DMS79 (cell line): ENCODE measurements at regions not wholly inside any gene's neighbourhood (a gene's known extent, or its start where the extent isn't known, plus 50 kb on each side); places are given as distances from the start of the nearest gene placed in this dataset.
"Not testable (repeated sequence)": the region's sequence is repeated elsewhere in the genome, so short reads cannot be mapped to it uniquely, and the experiment has no call there.

Experiments used
- DNase-seq: peaks from one replicate; lab custom pipeline; 2025; lab: John Stamatoyannopoulos, UW

DNA sequence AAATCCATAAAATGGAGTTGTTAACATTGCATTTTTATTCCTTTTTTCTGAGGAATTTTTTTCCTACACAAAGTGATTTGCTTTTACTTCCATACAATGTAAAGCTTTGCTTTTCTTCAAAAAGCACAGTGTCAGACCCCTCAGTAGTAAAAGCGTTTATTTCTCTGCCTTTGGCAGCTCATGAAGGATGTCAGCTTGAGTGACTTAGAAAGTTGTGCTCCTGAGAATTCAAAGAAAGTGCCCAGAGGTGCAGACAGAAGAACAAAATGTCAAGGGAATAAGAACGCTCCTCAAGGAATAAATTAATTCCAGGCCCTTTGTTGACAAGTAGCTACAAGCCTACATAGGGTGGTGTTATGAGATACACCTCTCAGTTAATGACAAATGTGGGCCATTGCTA lies 369.3 kb upstream of the ADARB2 start:
- DNase-seq = no peak

DNA sequence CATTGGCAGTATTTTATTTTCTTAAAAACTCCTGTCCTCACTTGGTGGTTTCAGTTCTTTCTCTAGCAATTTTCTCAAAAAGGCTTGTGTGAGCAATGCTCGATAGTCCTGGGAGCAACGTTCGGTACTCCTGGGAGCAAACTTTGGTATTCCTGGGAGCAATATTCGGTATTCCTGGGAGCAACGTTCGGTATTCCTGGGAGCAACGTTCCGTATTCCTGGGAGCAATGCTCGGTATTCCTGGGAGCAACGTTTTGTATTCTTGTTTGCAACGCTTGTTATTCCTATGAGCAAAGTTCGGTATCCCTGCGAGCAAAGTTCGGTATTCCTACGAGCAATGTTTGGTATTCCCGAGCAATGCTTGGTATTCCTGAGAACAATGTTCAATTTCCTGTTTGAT lies 362.0 kb upstream of the ADARB2 start:
- DNase-seq = no peak

DNA sequence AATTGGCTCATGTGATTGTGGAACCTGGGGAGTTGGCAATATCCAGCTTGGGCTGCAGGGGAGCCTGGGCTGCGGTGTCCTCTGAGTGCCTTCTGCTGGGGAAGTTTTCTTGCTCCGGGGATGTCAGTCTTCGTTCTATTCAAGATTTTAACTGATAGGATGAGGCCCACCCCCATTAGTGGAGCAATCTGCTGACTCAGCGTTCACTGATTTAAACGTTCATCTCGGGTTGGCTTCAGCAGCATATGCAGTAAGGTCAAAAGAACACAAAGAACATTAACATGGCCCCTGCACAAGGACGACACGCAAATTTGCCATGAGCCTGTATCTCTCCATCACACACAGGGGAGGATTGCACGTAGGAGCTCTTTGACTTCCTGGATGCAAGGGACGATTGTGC lies 360.6 kb upstream of the ADARB2 start:
- no peak for DNase-seq

DNA sequence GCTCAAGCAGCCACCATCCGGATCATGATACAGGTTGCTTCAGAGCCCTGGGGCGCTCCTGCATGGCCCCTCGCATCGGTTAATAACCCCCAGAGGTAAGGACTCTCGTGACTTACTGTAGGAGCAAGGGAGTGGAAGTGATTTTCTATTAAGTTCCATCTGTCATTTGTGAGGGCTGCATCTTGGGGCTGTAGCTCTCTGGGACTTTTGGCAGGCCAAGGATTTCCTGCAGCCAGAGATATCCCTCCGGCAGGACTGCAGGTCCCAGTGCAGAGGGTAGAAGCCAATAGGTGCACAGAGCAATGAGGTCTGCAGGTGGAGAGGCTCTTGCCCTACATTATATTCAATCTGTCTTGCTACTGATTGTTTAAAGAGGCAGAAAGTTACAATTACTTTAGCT lies 356.8 kb upstream of the ADARB2 start:
- no peak for DNase-seq

DNA sequence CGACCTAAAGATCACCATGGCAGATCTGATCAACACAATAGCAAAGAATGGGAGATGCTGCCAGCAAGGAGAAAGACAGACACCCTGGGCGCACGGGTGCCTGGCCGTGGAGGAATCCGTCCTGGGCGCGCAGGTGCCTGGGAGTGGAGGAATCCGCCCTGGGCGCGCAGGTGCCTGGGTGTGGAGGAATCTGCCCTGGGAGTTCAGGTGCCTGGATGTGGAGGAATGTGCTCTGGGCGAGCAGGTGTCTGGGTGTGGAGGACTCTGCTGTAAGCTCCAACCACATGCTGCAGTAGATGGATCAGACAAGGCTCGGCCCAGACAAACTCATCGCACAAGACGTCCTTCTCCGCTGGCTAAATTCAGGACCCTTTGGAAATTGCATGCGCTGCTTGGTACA lies 346.3 kb upstream of the ADARB2 start:
- no peak for DNase-seq

DNA sequence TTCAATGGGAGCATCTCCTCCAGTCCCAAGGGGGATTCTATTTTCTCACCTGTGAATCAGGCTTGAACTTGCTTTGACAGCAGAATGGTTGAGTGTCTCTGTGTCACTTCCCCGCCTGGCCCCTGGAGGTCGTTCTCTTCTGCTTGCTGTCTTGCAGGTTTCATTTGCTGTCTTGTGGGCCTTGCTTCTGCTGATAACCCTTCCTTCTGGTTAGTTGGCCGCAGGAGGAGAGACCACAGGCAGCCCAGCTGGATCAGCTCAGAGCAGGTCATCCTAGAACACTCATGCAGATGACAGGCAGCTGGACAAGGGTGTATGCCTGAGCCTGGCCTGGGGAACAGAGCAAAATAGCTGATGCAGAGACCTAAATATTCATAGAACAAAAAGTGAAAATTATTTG lies 344.2 kb upstream of the ADARB2 start:
- no peak for DNase-seq

DNA sequence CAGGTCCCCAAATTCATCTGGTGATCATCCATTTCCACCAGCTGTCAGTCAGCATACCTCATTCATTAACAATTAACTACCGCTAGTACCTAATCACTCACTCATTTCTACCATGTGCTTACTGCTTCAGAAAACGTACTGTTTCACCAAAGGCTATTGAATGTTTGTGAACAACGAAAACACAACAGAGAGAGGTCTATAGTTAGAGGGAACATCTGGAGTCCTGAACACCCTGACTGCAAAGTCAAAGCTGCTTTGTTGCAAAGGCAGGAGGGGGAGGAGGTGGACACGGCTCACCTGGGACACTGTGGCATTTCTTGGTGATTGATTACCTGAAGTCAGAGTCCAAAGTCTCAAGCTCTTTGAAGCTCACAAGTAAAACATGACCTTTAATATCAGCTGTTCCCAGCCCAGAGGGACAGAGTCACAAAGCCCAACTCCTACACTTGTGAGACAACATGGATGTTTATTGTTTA lies 342.3 kb upstream of the ADARB2 start:
- DNase-seq = no peak

DNA sequence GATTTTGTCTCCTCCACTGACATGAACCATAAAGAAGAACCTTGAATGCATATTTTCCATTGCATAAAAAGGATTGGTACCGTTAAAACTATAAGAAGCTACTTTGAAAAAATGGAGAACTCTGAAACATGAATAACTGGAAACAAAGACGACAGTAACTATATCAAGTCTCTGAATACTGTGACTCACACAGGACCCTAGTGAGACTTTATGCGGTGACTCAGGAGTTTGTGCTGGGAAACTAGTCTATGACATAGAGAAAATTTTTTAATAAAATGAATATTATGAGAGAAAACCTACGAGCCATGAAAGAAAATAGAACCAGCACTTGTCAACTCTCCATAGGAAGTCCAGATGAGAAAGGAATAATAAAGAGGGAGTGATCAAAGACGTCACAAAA lies 339.9 kb upstream of the ADARB2 start:
- no peak for DNase-seq

DNA sequence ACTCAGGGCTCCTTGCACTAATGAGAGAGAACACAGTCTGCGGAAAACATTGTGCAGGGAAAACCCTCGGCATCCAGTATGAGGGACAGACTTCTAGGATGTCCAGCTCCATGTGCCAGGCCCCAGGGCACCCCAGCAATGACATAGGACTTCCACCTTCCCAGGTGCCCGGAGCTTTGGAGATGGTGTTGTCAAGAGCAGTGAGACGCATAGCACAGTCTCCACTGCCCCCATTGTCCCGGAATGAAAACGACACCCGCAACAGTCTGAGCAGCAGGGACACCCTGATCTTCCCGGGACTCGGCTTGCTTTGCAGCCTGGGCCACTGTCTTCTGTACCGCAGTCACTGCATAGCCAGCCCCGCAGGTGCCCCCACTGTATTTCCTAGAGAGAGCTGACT lies 339.2 kb upstream of the ADARB2 start:
- no peak for DNase-seq

DNA sequence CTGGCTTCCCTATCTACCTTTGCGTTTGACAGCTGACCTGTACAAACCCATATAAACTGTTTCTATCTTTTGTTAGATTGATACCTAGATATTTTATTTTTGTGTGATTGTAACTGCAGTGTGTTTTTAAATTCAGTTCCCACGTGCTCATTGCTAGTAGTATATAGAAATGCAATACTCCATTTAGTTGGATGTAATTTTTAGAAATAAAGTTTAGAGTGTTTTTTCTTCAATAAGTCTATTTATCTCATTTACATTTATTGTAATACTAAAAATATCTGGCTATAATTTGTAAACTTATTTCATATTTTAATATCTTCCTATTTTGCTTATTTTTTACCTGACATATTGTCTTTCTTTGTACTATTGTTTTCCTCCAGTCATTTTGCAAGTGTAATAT lies 329.7 kb upstream of the ADARB2 start:
- no peak for DNase-seq

DNA sequence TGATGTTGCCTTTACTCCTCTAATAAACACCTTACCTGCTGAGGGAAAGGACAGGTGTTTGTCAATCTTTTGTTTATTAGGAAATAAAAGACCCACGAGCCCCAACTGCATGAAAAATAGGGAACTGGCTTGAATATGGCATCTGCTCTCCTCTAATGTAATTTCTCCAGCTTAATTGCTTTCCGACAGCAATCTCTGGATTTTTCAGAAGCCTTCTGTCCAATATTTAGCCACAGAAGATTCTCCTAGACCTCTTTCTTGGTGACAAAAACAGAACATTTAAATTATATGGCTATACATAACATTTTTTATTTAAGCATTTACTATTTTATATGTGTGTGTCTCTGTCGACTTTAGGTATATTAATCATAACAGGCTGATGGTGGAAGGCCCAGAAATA lies 317.4 kb upstream of the ADARB2 start:
- DNase-seq = no peak

DNA sequence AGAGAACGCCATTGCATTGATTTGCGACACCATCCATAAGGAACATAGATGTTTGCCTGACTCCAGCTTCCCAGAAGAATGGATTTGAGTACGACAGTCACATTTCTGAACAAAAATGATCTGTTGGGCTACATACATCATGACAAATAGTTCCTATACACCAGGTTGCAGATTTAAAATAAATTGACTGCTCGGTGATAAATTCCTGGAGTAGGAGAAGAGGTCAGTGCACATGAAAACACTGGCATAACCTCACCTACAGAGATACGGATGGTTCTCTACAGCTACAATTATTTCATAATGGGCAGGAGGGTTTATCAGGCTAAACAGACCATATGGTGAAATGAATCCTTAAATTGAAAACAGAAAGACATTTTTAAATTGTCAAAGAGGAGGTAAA lies 316.5 kb upstream of the ADARB2 start:
- DNase-seq = no peak

DNA sequence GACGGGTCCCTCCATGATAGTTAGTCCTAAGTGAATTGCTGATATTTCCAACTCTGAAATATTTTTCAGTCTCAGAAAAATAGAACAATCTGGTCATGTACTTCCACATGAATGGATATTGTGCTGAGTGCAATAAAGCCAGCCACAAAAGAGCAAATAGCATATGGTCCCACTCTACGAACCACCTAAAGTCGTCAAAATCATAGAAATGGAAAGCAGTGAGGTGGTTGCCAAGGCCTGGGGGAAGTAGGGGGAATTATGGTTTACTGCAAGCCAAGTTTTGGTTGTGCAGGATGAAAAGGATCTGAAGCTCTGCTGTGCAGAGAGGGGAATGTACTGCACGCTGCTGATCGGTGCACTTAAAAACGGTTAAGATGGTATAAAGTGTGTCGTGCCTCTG lies 313.8 kb upstream of the ADARB2 start:
- DNase-seq = no peak

DNA sequence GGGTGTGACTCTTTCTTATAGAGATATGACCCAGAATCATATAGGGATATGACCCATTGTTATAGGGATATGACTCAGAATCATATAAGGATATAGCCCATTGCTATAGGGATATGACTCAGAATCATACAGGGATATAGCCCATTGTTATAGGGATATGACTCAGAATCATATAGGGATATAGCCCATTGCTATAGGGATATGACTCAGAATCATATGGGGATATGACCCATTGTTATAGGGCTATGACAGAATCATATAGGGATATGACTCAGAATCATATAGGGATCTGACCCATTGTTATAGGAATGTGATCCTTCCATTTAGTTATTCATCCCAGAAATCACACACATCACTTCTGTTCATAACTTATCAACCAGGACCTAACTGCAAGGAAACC lies 312.2 kb upstream of the ADARB2 start:
- no peak for DNase-seq

DNA sequence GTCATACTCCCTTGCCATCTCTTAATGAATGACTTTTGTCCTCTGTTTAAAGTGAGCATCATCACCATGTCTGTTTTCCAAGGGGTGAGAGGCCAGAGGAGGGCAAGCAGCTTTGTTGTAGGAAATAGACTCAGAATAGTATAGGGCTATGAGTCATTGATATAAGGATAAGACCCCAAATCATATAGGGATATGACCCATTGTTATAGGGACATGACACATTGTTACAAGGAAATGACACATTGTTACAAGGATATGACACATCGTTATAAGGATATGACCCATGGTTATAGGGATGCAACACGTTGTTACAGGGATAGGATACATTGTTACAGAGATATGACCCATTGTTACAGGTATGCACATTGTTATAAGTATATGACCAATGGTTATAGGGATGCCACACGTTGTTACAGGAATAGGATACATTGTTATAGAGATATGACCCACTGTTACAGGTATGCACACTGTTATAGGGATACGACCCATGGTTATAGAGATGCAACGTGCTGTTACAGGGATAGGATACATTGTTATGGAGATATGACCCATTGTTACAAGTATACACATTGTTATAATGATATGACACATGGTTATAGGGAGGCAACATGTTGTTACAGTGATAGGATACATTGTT lies 311.1 kb upstream of the ADARB2 start:
- DNase-seq = no peak

DNA sequence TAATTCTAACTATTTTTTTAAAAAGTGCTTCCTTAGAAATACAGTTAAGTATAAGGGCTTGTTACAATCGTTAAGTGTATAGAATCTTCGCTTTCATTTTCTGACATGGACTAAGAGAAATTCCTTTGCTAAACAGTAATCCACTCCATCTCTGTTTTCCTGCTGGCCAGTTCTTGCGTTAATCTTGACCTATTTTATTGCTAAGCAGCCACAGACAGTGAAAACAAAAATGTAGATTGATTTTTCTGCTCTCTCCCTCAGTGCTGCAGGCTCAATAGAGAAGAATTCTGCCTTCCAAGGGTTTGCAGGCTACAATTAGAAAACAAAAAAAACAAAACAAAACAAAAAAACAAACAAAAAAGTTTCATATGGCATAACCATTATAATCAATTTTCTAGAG lies 310.4 kb upstream of the ADARB2 start:
- no peak for DNase-seq

DNA sequence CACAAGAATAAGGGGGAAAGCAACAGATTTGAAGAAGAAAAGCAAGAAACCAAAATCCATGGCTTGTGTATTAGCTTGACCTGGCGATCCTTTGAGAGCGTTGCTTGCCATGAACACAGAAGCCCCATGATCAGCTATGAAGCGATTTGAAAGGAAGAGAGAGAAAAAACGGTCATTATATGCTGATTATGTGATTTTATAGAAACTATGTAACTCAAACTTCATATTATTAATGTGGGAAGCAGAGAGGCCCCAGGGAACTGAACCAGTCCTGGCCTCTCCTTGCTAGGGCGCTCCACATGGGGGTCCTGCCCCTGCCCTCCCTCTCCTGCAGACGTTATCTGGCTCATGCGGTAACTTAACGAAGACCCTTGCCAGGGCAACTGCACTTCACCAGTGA lies 306.1 kb upstream of the ADARB2 start:
- DNase-seq = no peak

DNA sequence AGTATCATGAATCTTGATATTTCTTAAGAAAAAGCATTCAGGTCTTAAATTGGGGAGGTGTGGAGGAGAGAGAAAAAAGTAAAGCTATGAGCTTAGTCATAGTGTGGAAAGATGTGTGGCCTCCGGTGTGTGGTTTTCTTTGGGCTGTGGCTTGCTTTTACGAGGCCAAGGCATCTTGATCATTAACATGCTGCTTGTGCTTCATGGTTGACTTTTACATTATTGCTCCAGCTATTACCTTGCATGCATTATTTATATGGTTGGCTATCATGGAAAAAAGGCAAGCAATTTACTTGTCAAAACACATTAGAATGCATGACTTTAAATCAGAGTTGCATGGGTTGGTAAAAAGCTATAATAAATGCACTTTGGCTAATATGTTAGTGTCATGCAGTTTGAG lies 300.7 kb upstream of the ADARB2 start:
- DNase-seq = no peak

DNA sequence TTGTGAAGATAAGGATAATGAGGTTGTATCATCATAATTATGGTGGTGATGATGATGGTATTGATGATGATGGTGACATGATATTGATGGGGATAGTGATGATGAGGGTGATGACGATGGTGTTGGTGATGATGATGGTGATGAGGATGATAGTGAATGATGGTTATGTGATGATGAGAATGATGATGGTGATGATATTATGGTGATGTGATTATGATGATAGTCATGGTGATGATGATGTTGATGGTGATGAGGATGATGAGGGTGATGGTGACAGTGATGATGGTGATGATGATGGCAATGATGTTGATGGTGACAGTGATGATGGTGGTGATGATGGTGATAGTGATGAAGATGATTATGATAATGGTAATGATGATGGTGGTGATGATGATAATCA lies 299.9 kb upstream of the ADARB2 start:
- DNase-seq = no peak

DNA sequence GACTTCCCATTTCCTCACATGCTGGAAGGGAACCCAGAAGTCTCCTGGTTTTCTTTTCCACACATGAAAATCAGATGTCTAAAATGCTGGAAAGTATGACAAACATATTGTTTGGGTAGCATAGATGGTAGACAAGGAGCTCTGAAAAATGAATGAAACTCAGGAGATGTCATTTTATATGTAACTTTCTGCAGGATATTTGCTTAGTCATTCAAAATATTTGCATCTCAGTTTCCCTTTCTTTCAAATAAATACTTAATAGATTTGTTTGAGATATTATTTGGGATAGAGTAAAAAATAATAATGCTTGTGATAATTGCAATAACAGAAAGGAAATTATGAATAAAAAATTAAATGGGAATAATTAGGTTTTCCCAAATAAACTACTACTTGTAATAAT lies 298.9 kb upstream of the ADARB2 start:
- no peak for DNase-seq

DNA sequence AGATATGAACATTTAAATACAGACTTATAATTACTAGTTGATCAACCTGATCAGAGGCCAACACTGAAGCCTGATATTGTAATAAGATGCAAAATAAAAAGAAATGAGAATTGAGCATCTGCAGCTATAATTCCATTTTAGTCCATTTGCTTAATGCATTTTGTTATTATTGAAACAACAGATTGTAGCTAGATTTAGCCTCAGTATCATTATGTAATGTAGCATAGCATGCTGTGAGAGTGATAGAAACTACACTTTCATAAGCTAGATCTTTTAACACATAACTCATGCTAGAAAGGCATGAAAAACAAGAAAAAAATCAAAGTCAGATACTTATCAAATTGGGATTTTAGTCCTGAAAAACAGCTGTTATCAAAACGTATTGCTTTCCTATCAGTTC lies 292.7 kb upstream of the ADARB2 start:
- no peak for DNase-seq

DNA sequence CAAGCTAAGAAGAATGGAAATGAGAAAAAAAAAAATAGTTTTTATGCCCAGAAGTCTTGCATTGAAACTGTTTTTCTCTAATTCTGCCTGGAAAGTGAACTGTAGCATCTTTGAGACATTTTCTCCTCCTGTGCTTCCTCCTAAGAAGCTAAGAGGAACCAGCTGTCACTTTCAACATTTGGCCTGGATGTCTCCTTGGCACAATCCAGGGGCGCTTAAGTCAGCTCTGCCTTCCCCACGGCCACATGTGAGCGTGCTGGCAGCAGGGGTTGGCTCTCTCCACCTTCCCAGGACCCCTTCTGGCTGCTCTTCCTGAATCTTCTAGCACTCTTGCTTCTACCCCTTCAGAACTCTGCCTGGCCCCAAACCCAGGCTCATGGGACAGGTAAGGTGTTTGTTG lies 289.6 kb upstream of the ADARB2 start:
- DNase-seq = no peak

DNA sequence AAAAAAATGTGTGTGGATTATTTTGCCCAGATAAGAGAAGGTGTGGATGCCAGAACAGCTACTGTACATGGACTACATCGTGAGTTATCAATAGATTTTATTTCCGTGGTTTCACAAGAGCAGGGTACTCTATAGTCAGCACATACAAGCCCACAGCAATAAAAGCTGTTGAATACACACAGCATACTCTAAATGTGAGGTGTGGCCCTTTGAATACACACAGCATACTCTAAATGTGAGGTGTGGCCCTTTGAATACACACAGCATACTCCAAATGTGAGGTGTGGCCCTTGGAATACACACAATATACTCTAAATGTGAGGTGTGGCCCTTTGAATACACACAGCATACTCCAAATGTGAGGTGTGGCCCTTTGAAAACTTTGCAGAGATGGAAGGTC lies 287.4 kb upstream of the ADARB2 start:
- DNase-seq = not testable (repeated sequence)

DNA sequence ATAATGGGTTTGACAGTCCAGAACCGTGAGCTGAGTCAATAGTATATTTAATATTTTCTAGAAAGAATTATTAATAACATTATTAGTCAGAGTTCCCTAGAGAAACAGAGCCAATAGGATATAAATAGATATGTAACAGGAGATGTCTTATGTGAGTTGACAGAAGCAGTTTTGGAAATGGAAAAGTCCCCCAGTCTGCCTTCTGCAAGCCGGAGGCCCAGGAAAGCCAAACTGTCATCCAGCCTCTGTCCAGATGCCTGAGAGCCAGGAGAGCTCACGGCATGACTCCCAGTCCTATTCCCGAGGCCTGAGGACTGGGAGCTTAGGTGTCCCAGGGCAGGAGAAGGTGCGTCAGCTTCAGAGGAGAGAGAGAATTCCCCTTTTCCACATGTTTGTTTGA lies 286.4 kb upstream of the ADARB2 start:
- no peak for DNase-seq

DNA sequence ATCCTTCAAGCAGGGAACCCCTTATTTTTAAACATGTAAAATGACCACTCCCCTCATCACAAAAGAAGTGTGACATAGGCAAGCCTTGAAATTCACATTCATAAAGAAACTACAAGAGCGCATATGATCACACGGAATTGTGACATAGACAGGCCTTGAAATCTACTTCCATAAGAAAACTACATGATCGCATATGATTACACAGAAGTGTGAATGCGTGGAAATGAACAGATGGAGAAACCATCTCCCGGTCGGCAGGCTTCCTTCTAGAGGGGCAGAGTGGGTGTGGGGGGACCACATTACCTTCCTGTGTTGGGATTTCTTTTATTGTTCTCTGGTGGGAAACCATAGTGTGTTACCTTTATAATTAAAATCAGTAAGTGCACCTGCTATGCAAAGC lies 285.1 kb upstream of the ADARB2 start:
- DNase-seq = no peak
